ENCODE measurements at regions not wholly inside any gene's neighbourhood (a gene's known extent, or its start where the extent isn't known, plus 50 kb on each side); places are given as distances from the start of the nearest gene placed in this dataset.

- no peak for DNase-seq (ENCODE audit: insufficient read length, low spot score)
- no peak for FAIRE-seq
- TF ChIP-seq CTCF (IDR thresholded peaks at IDR 0.05; ENCODE audit: insufficient read depth, missing control alignments) = no peak
Measured at GRCh38 chr14:49362916-49363315, 223.3 kb downstream of the RPS29 start.

- TF ChIP-seq CTCF (IDR thresholded peaks at IDR 0.05; ENCODE audit: insufficient read depth, missing control alignments) = no peak
- no peak for DNase-seq (ENCODE audit: insufficient read length, low spot score)
- no peak for FAIRE-seq
Measured at GRCh38 chr14:49339130-49339529, 247.1 kb downstream of the RPS29 start.

GRCh38 chr14:49319810-49320209 lies 266.4 kb downstream of the RPS29 start:
- FAIRE-seq (no peak), DNase-seq (ENCODE audit: insufficient read length, low spot score) (no peak)
- no peak for TF ChIP-seq CTCF (IDR thresholded peaks at IDR 0.05; ENCODE audit: insufficient read depth, missing control alignments)

GRCh38 chr14:49315570-49315969 lies 270.6 kb downstream of the RPS29 start:
- FAIRE-seq (no peak), DNase-seq (ENCODE audit: insufficient read length, low spot score) (no peak)
- no peak for TF ChIP-seq CTCF (IDR thresholded peaks at IDR 0.05; ENCODE audit: insufficient read depth, missing control alignments)

GRCh38 chr14:49314737-49315136 lies 271.4 kb downstream of the RPS29 start:
- DNase-seq (ENCODE audit: insufficient read length, low spot score) (no peak), FAIRE-seq (no peak)
- no peak for TF ChIP-seq CTCF (IDR thresholded peaks at IDR 0.05; ENCODE audit: insufficient read depth, missing control alignments)

- no peak for FAIRE-seq
Measured at GRCh38 chr14:49313108-49313507, 273.1 kb downstream of the RPS29 start.

GRCh38 chr14:49310298-49310697 lies 275.9 kb downstream of the RPS29 start:
- no peak for DNase-seq (ENCODE audit: insufficient read length, low spot score)
- no peak for FAIRE-seq
- TF ChIP-seq CTCF (IDR thresholded peaks at IDR 0.05; ENCODE audit: insufficient read depth, missing control alignments) = no peak

More at GRCh38 chr14:49313108-49313507, 273.1 kb downstream of the RPS29 start:
- no peak for DNase-seq (ENCODE audit: insufficient read length, low spot score)
- no peak for TF ChIP-seq CTCF (IDR thresholded peaks at IDR 0.05; ENCODE audit: insufficient read depth, missing control alignments)
